OCI-LY1 (cell line): ENCODE measurements at regions not wholly inside any gene's neighbourhood (a gene's known extent, or its start where the extent isn't known, plus 50 kb on each side); places are given as distances from the start of the nearest gene placed in this dataset.

Experiments used
- H2AFZ ChIP-seq: fragments of 200-600 bp; sonication (generic), shearing (Covaris generic); 2 replicates; pipeline ENCODE4 v1.6.0; 2014; ENCODE audit warnings: antibody characterized with exemption, mild to moderate bottlenecking, low read length
- H3F3A ChIP-seq: fragments of 200-600 bp; sonication (generic), shearing (Covaris generic); 2 replicates; pipeline ENCODE4 v1.6.0; 2014; ENCODE audit warnings: mild to moderate bottlenecking, antibody characterized with exemption, low read length, moderate library complexity; ENCODE audit not compliant: insufficient read depth
- H3K27ac ChIP-seq: fragments of 200-600 bp; sonication (generic); 2 replicates; pipeline ENCODE4 v1.5.1; 2014; ENCODE audit warnings: low read length, mixed run types, mild to moderate bottlenecking, low read depth; ENCODE audit not compliant: poor library complexity, severe bottlenecking
- H3K27me3 ChIP-seq: fragments of 200-600 bp; sonication (generic); 2 replicates; pipeline ENCODE4 v1.6.0; 2014; ENCODE audit warnings: antibody characterized with exemption, mild to moderate bottlenecking, low read length, moderate library complexity; ENCODE audit not compliant: insufficient read depth
- H3K36me3 ChIP-seq: fragments of 200-600 bp; sonication (generic); 2 replicates; pipeline ENCODE4 v1.6.1; 2014; ENCODE audit warnings: mild to moderate bottlenecking, antibody characterized with exemption, low read length, moderate library complexity, mixed read lengths; ENCODE audit not compliant: insufficient read depth
- H3K4me1 ChIP-seq: fragments of 200-600 bp; sonication (generic); 2 replicates; pipeline ENCODE4 v1.5.1; 2014; ENCODE audit warnings: mild to moderate bottlenecking, low read length, moderate library complexity; ENCODE audit not compliant: insufficient read depth, severe bottlenecking
- H3K4me2 ChIP-seq: fragments of 200-600 bp; sonication (generic), shearing (Covaris generic); 2 replicates; pipeline ENCODE4 v1.6.1; 2014; ENCODE audit warnings: low read length
- H3K4me3 ChIP-seq: fragments of 200-600 bp; sonication (generic); 2 replicates; pipeline ENCODE4 v1.5.1; 2014; ENCODE audit warnings: low read length, low read depth, mild to moderate bottlenecking, mixed read lengths; ENCODE audit not compliant: poor library complexity, severe bottlenecking
- H3K79me2 ChIP-seq: fragments of 200-600 bp; shearing (Covaris generic); 2 replicates; pipeline ENCODE4 v1.6.1; 2016; ENCODE audit warnings: mixed run types, low read length, mixed read lengths; ENCODE audit not compliant: insufficient read depth
- H3K9ac ChIP-seq: fragments of 200-600 bp; sonication (generic), shearing (Covaris generic); 2 replicates; pipeline ENCODE4 v1.6.1; 2014; ENCODE audit warnings: mild to moderate bottlenecking, low read length, mixed read lengths
- H3K9me2 ChIP-seq: fragments of 200-600 bp; sonication (generic), shearing (Covaris generic); 2 replicates; pipeline ENCODE4 v1.6.1; 2014; ENCODE audit warnings: low read depth, mild to moderate bottlenecking, low read length, mixed read lengths
- H3K9me3 ChIP-seq: fragments of 200-600 bp; shearing (Covaris generic); 2 replicates; pipeline ENCODE4 v1.6.1; 2014; ENCODE audit warnings: low read length, mixed read lengths
- H4K20me1 ChIP-seq: fragments of 200-600 bp; sonication (generic), shearing (Covaris generic); 2 replicates; pipeline ENCODE4 v1.6.0; 2016; ENCODE audit warnings: mild to moderate bottlenecking, low read length; ENCODE audit not compliant: insufficient read depth
- CTCF ChIP-seq: fragments of 200-600 bp; sonication (generic), shearing (Covaris generic); IDR thresholded peaks from 2 replicates; pipeline ENCODE4 v1.5.1; 2017; ENCODE audit warnings: mild to moderate bottlenecking, antibody characterized with exemption, low read length, moderate library complexity, mixed read lengths
- EZH2 ChIP-seq: fragments of 200-600 bp; sonication (generic), shearing (Covaris generic); IDR thresholded peaks from 2 replicates; pipeline ENCODE4 v1.8.0; 2017; ENCODE audit warnings: borderline replicate concordance, mixed run types, mild to moderate bottlenecking, antibody characterized with exemption, low read length, moderate library complexity, mixed read lengths

- Histone ChIP-seq H4K20me1 (no peaks in the 10 kb centered on the region), H3K9me2 (no peaks in the 10 kb centered on the region), H3K9ac (no peak overlapping the region), H3K27ac (no peak overlapping the region), H3K27me3 (no peaks in the 10 kb centered on the region), H3K79me2 (no peaks in the 10 kb centered on the region), H3K36me3 (no peaks in the 10 kb centered on the region), H3K4me1 (peaks cover under 1% of the 10 kb centered on the region), H3F3A (no peaks in the 10 kb centered on the region), H3K4me2 (no peak overlapping the region), H3K4me3 (no peak overlapping the region), H2AFZ (no peak overlapping the region), H3K9me3 (0 out of 2 replicates have a peak, but pooled peaks cover 3% of the 10 kb centered on the region)
- TF ChIP-seq EZH2 (no peak), CTCF (no peak)
Measured at GRCh38 chr17:69703751-69704150, 289.3 kb downstream of the MAP2K6 start.

GRCh38 chr17:69704935-69705334 lies 290.4 kb downstream of the MAP2K6 start:
- Histone ChIP-seq H3K79me2 (no peaks in the 10 kb centered on the region), H3F3A (0 out of 2 replicates have a peak, but pooled peaks cover 2% of the 10 kb centered on the region), H3K9ac (no peak overlapping the region), H3K27me3 (no peaks in the 10 kb centered on the region), H3K36me3 (no peaks in the 10 kb centered on the region), H2AFZ (no peak overlapping the region), H3K4me2 (no peak overlapping the region), H3K4me1 (peaks cover 11% of the 10 kb centered on the region), H3K9me2 (no peaks in the 10 kb centered on the region), H3K9me3 (no peaks in the 10 kb centered on the region), H3K27ac (no peak overlapping the region), H3K4me3 (no peak overlapping the region), H4K20me1 (no peaks in the 10 kb centered on the region)
- no peak for TF ChIP-seq EZH2
- no peak for TF ChIP-seq CTCF

- no peaks in the 10 kb centered on the region for H3K79me2 ChIP-seq
- no peak overlapping the region for H3K4me3 ChIP-seq
- no peaks in the 10 kb centered on the region for H4K20me1 ChIP-seq
- H3K27ac ChIP-seq, result no peak overlapping the region
- no peaks in the 10 kb centered on the region for H3K36me3 ChIP-seq
- H3K9ac ChIP-seq, result no peak overlapping the region
- no peaks in the 10 kb centered on the region for H3K9me2 ChIP-seq
- no peaks in the 10 kb centered on the region for H3K27me3 ChIP-seq
- no peak overlapping the region for H3K4me2 ChIP-seq
- no peaks in the 10 kb centered on the region for H3K9me3 ChIP-seq
- peaks cover 11% of the 10 kb centered on the region for H3K4me1 ChIP-seq
- 0 out of 2 replicates have a peak, but pooled peaks cover 4% of the 10 kb centered on the region for H3F3A ChIP-seq
- H2AFZ ChIP-seq, result no peak overlapping the region
- TF ChIP-seq EZH2 (no peak), CTCF (no peak)
Measured at GRCh38 chr17:69706127-69706526, 291.6 kb downstream of the MAP2K6 start.
